ENCODE measurements at regions not wholly inside any gene's neighbourhood (a gene's known extent, or its start where the extent isn't known, plus 50 kb on each side); places are given as distances from the start of the nearest gene placed in this dataset.
"Not testable (repeated sequence)": the region's sequence is repeated elsewhere in the genome, so short reads cannot be mapped to it uniquely, and the experiment has no call there.

DNA sequence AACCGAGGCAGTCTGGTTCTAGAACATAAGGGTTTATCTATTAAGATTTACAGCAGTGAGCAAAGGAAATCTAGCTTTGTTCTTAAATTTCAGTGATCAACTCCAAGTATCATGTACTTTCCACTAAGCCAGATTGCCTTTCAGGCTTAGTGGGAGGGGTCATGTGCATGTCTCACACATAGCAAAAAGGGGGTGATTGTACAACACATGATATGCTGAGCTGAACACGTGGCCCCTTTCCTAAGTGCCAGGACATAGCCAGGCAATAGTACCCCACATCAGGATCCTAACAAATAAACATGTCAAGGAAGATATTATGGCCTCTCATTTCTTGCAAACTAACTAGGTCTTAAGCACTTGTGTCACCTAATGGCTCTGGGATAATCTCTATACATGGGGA lies 347.2 kb downstream of the C12orf75 start:
- DNase-seq (ENCODE audit: low read depth, low spot score): no peak
- H3K27ac ChIP-seq: no peak overlapping the region

DNA sequence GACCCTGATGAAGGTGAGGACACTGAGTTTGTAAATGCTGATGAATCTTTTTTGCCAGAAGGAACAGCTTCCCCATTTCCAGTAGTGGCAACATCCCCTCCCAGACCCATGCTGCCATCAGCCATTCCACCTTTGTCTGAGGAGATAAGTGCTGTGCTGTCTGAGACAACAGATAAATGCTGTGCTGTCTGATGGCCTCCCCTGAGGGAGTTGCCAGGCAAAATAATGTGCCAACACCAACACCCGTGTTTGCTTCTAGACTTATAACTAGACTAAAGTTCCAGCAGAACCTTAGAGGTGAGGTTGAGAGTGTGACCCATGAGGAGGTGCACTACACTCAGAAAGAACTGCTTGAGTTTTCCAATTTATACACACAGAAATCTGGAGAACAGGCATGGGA lies 349.5 kb downstream of the C12orf75 start:
- DNase-seq (ENCODE audit: low read depth, low spot score): no peak
- no peak overlapping the region for H3K27ac ChIP-seq

DNA sequence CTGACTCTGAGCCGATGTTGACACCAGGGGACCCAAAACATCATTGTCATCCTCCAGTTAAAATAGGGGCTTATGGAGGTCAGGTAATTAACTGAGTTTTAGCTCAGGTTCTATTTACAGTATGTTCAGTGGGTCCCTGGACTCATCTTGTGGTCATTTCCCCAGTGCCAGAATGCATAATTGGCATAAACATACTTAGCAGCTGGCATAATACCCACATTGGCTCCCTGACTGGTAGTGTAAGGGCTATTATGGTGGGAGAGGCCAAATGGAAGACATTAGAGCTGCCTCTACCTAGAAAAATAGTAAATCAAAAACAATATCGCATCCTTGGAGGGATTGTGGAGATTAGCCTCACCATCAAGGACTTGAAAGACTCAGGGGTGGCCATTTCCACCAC lies 350.9 kb downstream of the C12orf75 start:
- H3K27ac ChIP-seq: no peak overlapping the region
- DNase-seq (ENCODE audit: low read depth, low spot score): no peak

DNA sequence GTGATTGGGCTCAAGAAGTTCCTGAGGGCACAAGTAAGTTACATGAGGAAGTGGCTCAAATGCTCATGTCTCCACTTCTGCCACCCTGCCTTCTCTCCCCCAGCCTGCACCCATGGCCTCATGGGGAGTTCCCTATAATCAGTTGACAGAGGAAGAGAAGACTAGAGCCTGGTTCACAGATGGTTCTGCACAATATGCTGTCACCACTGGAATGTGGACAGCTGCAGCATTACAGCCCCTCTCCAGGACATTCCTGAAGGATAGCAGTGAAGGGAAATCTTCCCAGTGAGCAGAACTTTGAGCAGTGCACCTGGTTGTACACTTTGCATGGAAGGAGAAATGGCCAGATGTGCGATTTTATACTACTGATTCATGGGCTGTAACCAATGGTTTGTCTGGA lies 352.3 kb downstream of the C12orf75 start:
- DNase-seq (ENCODE audit: low read depth, low spot score); H3K27ac ChIP-seq: not testable (repeated sequence)

DNA sequence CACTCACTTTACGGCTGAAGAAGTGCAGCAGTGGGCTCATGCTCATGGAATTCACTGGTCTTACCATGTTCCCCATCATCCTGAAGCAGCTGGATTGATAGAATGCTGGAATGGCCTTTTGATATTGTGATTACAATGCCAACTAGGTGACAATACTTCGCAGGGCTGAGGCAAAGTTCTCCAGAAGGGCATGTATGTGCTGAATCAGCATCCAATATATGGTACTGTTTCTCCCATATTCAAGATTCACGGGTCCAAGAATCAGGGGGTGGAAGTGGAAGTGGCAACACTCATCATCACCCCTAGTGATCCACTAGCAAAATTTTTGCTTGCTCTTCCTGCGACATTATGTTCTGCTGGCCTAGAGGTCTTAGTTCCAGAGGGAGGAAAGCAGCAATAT lies 353.3 kb downstream of the C12orf75 start:
- H3K27ac ChIP-seq; DNase-seq (ENCODE audit: low read depth, low spot score): not testable (repeated sequence)

DNA sequence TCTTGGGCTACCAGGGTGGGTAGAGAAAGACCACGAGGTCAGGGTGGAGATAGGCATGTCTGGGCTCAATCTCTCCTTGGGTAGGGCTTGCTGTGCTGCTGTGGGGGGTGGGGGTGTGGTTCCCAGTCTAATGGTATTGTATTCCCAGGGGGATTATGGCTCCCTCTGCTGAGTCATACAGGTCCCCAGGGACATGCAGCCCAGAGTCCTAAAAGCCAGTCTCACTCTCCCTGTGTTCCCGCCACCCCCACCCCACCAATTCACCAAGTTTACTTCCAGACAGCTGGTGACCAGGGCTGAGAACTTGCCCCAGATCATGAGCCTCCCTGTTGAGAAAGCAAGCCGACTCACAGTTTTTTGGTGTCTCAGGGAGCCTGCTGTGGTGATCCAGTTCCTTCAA lies 367.6 kb downstream of the C12orf75 start:
- no peak for DNase-seq (ENCODE audit: low read depth, low spot score)
- no peak overlapping the region for H3K27ac ChIP-seq

DNA sequence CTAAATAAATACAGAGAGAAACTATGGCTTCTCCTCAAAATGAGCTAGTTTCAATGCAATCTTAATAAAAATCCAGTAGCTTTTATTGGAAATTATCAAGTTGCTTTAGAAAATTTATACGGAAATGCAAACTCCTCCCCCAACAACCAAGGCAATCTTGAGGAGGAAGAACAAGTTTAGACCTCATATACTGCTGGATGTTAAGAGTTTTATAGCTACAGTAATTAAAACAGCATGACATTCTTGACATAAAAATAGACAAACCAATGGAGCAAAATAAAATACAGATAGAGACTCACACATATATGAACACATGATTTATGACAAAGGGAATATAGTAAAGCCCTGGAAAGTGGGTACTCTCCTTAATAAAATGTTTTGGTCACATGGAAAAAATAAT lies 368.7 kb downstream of the C12orf75 start:
- no peak overlapping the region for H3K27ac ChIP-seq
- DNase-seq (ENCODE audit: low read depth, low spot score): no peak

DNA sequence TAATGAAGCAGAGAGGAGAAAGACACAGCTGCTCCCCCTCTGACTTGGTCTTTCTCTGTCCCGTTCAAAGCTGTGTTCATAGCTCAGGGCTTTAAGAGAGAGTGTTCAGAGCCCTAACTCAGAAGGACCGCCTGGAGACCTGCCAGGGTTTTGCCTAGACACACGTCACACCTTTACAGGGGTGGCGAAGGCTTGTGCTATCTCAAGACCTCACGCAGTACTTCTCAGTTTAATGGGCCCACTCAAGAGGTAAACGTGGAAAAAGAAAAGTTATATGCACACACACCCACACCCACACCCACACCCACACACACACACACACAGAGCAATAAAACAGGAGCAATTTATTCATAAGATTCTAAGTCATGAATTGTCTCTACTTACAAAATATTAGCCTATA lies 374.3 kb downstream of the C12orf75 start:
- H3K27ac ChIP-seq: no peak overlapping the region
- DNase-seq (ENCODE audit: low read depth, low spot score): no peak

DNA sequence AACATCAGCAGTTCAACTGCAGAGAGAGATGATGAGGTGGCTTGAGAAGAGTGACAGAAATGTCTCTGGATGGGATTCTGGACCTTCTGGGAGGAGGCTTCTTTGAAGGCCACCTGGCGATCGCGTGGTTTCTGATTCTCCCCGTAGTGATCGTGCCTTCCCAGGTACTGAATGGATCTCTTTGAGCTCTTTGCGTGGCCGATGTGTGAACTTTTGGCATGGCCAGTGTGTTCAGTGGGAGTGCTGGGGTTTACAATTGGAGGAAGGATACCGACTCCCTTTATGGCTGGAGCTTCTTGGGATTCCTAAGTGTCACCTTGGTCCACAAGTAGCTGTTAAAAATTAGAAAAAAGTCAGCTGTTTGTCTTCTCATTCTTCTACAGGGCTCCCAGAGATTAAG lies 374.7 kb downstream of the C12orf75 start:
- no peak for DNase-seq (ENCODE audit: low read depth, low spot score)
- no peak overlapping the region for H3K27ac ChIP-seq

DNA sequence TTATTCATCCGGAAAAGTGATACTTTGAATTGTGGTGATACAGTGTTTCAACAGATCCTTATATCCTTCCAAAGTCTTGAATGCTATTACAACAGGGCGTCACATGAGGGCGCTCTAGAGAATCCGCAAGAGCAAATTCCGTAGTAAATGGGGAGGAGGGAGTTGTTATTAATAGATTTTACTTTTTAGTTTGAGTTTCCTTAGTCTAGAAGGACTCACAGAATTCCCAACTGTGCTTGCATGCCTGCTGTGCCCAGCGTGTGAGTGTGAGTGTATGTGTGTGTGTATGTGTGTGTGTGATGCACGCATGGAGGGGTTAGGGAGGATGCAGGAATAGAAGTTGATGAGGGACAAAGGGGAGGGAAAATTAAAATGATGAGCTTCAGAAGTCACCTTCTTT lies 375.3 kb downstream of the C12orf75 start:
- no peak for DNase-seq (ENCODE audit: low read depth, low spot score)
- no peak overlapping the region for H3K27ac ChIP-seq

DNA sequence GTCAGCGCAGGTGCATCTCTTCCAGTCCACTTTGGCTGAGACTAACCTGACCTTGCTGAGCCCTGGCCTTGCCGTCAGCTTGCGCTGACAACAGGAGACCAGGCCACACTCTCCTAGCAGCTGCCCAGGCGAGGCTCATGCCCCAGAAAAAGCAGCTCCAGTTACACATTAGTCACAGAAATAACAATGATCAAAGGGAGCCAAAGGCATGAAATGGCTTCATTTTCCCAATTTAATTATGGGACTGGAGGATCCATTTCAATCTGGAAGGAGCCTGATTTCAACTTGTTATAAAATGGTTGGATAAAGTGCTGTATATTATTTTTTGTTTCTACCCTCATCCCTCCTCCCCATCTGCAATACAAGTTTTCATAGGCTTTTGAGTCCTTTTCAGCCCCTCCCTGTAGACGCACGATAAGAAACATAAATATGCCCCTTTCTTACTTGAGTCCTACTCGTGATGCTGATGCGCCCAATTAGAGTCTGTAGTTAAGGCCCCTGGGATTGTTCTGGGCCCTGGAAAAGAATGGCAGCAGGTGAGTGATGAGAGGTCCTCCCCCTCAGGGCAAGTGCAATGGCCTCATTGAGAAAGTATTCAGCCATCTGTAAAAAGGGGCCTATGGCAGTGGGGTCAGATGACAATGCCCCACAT lies 376.0 kb downstream of the C12orf75 start:
- H3K27ac ChIP-seq: no peak overlapping the region
- DNase-seq (ENCODE audit: low read depth, low spot score): no peak

DNA sequence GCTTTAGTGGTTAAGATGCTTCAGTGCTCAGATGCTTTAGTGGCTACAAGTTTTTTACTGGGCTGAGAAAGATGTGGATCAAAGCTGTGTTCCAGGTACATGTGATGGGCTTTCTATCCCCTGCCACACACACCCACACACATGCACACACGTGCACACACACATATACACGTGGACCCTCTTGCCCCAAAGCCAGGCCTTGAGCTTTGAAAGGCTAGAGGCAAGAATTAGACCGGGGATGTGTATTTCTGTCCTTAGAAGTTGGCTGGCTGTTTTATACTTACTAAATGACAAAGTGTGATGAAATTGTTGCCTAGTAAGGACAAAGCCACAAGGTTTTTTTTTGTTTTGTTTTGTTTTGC lies 376.5 kb downstream of the C12orf75 start:
- no peak for DNase-seq (ENCODE audit: low read depth, low spot score)
- no peak overlapping the region for H3K27ac ChIP-seq

DNA sequence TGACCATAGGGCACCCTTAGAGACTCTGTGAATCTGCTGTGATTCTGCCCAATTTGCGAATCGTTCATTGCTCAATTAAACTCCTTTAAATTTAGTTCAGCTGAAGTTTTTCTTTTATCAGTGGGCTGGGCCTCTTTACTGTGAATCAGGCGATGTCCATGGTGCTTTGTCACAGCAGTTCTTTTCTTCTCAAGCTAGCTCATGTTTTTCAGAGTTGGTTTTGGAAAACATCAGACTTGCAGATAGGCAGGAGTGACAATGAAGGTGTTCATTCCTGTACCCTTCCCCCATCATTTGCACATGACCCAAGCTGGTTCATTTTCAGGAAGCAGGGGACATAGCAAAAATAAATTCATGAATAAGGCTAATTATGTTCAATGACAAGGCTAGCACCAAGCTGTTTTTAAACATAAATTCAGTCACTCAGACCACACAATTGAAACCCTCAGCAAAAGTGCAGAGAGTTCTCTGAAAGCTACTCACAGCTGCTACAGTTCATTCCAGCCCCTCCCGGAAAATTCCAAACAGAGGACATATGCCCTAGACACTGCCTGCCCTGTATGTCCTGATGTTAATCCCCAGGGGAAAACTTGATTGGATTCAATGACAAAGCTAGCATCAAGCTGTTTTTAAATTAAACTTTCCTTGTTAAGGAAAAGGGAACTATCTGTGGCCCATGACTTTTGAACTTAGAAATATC lies 383.3 kb downstream of the C12orf75 start:
- H3K27ac ChIP-seq: no peak overlapping the region
- DNase-seq (ENCODE audit: low read depth, low spot score): no peak

DNA sequence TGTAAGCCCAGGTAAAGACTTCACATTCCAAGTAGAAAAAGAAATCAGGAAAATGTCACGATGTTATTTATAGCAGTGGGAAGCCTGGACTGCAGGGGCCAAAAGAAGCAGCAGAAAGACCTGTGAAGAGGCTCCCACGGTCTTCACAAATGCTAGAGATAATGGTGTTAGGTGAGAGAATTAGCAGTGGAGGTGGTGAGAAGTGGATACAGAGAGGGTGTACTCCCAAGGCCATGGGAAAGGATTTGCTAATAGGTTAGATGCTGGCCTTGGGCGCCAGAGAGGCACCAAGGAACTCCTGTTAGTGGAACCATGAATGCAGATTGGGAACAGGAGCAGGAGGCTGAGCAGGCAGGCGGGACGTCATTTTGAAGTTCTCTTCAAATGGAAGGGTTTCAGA lies 386.1 kb downstream of the C12orf75 start:
- no peak for DNase-seq (ENCODE audit: low read depth, low spot score)
- no peak overlapping the region for H3K27ac ChIP-seq

DNA sequence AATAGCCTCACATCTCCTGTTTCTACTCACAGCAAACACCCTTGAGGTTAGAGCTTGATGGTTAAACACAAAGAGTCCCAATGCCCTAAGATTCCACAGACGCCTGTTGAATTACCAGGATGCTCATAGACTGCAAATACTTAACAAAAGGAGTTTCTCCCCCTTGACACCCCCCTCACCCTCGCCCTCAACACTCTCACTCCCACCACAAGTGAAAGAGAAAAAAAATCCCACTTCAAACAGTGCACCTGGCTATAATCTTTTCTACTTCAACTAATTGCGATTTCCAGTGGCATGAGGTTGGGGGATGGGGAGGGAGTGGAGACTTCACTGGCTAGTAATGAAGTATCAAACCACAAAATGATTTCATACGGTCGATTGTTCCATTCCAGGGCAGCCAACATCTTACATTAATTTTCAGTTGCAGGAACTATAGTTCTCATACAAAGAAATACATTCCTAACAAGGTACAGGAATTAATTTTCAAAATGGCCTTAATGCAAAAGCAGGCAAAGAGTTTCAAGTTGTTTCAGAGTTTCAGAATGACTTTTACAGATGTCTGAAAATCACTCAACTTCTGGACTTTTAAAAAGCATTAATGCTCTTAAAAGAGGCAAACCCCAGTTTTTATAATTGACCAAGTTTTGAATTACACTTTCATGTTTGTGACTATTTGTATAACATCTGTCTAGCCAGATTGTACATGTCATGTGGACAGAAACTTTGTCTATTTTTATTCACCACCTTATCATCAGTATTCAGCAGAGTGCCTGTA lies 390.7 kb downstream of the C12orf75 start:
- no peak for DNase-seq (ENCODE audit: low read depth, low spot score)
- no peak overlapping the region for H3K27ac ChIP-seq

DNA sequence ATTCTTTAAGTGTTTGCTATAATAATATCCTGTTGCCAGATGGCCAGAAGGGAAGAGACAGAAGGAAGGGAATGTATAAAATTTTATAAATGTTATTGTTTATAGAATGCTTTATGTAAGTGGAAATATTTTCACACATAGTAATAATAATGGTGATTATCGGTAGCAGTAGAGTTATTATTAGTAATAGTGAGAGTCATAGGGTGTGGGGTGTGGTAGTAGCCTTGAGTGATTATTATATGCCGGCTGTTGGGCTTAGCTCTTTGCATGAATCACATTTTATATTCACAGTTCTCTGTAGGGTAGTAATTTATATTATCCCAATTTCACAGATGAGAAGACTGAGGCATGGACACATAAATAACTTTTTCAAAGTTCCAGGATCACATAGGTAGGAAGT lies 391.4 kb downstream of the C12orf75 start:
- DNase-seq (ENCODE audit: low read depth, low spot score): no peak
- no peak overlapping the region for H3K27ac ChIP-seq

DNA sequence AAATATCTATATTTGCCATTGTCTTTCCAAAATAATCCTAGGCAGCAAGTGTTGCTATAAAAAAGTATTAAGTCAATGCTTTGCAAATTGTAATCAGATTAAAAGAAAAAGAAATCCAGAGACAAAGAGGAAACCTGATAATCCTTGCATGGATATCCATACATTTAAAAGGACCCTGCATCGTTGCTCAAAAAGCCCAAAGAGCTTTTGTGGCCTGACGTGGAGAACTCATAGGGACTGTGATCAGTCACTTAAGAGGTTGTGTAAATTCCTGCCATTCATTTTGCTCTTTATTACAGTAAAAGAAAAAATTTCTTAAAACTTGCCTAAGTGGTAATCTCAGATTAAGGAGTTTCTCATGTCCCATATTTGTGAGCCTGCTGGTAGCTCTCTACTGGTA lies 392.6 kb downstream of the C12orf75 start:
- no peak for DNase-seq (ENCODE audit: low read depth, low spot score)
- H3K27ac ChIP-seq: no peak overlapping the region

DNA sequence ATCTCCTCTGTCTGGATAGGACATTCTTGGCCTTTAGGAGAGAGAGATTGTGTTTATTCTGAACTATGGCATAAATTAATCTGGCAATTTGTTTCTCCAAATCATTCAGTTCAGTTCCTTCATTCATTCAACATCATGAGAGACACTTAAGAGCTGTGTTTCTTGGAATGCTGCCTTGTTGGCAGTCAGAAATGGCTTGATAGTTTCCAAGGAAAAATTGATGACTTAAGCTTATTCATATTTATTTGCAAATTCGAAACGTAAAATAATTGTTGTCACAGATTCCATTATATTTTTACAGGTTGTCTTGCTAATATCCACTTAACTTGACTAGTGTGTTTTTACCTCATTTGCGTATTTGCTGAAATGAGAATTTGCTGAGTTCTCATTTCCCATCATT lies 393.0 kb downstream of the C12orf75 start:
- no peak for DNase-seq (ENCODE audit: low read depth, low spot score)
- no peak overlapping the region for H3K27ac ChIP-seq

DNA sequence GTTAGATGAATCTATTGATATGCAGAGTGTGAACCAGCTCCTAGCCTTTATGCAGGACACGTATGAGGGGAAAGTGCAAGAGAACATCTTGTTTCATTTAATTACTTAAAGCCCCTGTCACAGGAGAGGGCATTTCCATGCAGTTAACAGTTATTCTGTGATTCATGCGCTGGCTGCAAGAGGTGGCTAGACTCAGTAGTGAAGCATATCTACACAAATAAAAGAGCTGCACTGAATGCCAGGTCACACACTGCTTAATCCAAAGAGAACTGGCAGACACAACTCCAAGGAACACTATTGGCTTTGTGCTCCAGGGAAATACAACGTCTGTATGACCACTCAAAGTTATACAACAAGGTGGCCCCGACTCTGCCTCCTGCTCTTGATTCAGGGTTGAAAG lies 394.1 kb downstream of the C12orf75 start:
- H3K27ac ChIP-seq: no peak overlapping the region
- DNase-seq (ENCODE audit: low read depth, low spot score): no peak

DNA sequence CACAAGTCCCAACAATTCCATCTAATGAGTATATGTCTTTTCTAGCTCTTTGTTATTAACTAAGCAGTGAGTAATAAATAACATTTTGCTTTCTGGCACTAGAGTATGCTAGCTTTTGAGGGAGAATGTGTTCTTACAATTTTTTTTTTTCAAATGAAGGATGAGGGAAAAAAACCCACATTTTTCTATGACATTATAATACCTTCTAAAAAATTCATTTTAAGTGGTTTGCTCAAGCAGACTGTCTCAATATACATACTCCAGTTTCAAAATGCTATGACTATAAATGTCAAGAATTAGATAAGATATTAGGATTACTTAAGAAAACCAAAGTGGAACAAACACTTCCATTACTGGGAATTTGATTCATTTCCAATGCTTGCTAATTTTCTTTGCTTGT lies 394.6 kb downstream of the C12orf75 start:
- no peak for DNase-seq (ENCODE audit: low read depth, low spot score)
- no peak overlapping the region for H3K27ac ChIP-seq

DNA sequence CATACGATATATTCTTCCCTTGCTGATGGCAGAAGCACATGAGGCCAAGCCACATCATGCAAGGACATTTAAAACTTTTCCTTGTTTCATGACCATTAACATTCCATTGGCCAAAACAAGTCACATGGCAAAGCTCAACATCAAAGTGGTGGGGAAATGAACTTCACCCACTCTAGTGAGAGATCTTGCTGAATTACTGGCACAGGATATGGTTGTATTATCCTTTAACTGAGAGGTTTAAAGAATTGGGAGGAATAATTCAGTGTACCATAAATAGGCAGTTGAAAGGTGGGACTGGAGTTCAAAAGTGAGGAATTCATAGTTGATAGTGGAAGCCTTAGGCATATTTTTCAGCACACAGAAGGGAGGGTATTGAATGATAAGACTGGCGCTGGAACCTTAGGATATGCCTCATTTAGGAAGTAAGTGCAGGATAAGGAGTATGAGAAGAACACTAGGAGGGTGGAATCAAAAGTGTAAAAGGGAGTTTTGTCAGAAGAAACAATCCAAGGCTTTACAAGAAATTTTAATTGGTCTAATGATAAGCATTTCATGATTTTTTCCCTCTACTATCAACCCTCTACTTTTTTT lies 398.8 kb downstream of the C12orf75 start:
- no peak for DNase-seq (ENCODE audit: low read depth, low spot score)
- no peak overlapping the region for H3K27ac ChIP-seq
